Activated T-cell treated with anti-CD3 and anti-CD28 coated beads, Interleukin-2, amount 50 U/mL, for 72 hours (primary cell): ENCODE measurements at regions not wholly inside any gene's neighbourhood (a gene's known extent, or its start where the extent isn't known, plus 50 kb on each side); places are given as distances from the start of the nearest gene placed in this dataset.

Experiments
- ATAC-seq, 2 donors: fragments of 150-1000 bp; cut with Tn5 transposase; replicated peaks in 1 of 2; 2 replicates each; pipeline ENCODE4 v1.10.0; 2021; ENCODE audit warnings: moderate library complexity in 2 of 2, mild to moderate bottlenecking in 1 of 2
- DNase-seq, 2 donors: peaks; one replicate each; pipeline ENCODE4 v3.0.0; 2021 to 2022; ENCODE audit warnings: mixed read lengths in 1 of 2
- H3K27ac Mint-ChIP-seq: one replicate; pipeline ENCODE4 v1.8.0; 2022; ENCODE audit warnings: mild to moderate bottlenecking, moderate library complexity, mixed read lengths
- H3K27me3 Mint-ChIP-seq: one replicate; pipeline ENCODE4 v1.8.0; 2022; ENCODE audit warnings: low read depth, mixed read lengths
- H3K36me3 Mint-ChIP-seq, 2 donors: one replicate each; pipeline ENCODE4 v1.8.0; 2022; ENCODE audit warnings: mixed read lengths in 2 of 2, mild to moderate bottlenecking in 1 of 2; ENCODE audit not compliant: insufficient read depth in 2 of 2
- H3K4me1 Mint-ChIP-seq: one replicate; pipeline ENCODE4 v1.8.0; 2022; ENCODE audit warnings: low read depth, mixed read lengths
- H3K4me3 Mint-ChIP-seq, 2 donors: one replicate each; pipeline ENCODE4 v1.8.0; 2022; ENCODE audit warnings: mild to moderate bottlenecking in 2 of 2, mixed read lengths in 2 of 2, moderate library complexity in 2 of 2
- H3K9me3 Mint-ChIP-seq, 2 donors: one replicate each; pipeline ENCODE4 v1.8.0; 2022; ENCODE audit warnings: mixed read lengths in 2 of 2

GRCh38 chr2:56898986-56899385 lies 715.2 kb downstream of the CCDC85A start:
- no peaks in the 10 kb centered on the region for H3K27me3 Mint-ChIP-seq
- H3K36me3 Mint-ChIP-seq: no peaks in the 10 kb centered on the region
- H3K27ac Mint-ChIP-seq: no peak overlapping the region
- H3K9me3 Mint-ChIP-seq: peaks cover 4 to 8% of the 10 kb centered on the region in 2 donors
- no peak for DNase-seq
- H3K4me1 Mint-ChIP-seq: no peaks in the 10 kb centered on the region
- no peak for ATAC-seq
- H3K4me3 Mint-ChIP-seq: no peak overlapping the region

- Mint-ChIP-seq H3K4me1 (no peaks in the 10 kb centered on the region), H3K27me3 (no peaks in the 10 kb centered on the region)
These were observed 728.7 kb downstream of the CCDC85A start for GRCh38 chr2:56912490-56912889.

DNA sequence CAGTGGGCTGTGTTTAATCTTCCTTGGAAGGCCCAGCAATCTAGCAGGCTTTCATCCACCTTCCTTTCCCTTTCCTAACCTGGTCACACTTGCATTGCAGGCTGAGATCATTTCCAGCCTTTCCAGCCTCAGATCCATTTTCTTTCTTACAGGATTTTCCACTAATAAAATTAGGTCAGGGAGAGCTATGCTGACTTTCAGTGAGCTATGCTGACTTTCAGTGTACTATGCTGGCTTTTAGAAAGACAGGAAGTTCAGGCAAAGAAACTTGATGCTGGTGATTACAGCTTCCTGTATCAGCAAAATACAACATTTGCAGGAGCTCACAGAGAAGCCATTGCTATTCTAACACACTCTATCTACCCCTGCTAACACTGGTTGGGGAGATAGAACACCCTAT lies 735.0 kb downstream of the CCDC85A start:
- Mint-ChIP-seq H3K27ac (no peak overlapping the region), H3K9me3 (peaks cover 5 to 14% of the 10 kb centered on the region in 2 donors), H3K27me3 (no peaks in the 10 kb centered on the region), H3K36me3 (no peaks in the 10 kb centered on the region), H3K4me3 (no peak overlapping the region), H3K4me1 (no peaks in the 10 kb centered on the region)
- ATAC-seq (no peak), DNase-seq (no peak)

More at GRCh38 chr2:56912490-56912889, 728.7 kb downstream of the CCDC85A start:
- Mint-ChIP-seq H3K36me3 (no peaks in the 10 kb centered on the region), H3K4me3 (no peak overlapping the region), H3K9me3 (peaks cover 4 to 8% of the 10 kb centered on the region in 2 donors), H3K27ac (no peak overlapping the region)
- DNase-seq (no peak), ATAC-seq (no peak)

- Mint-ChIP-seq H3K27ac (no peak overlapping the region), H3K9me3 (peaks cover 6 to 13% of the 10 kb centered on the region in 2 donors), H3K36me3 (peaks cover 0 to 2% of the 10 kb centered on the region in 2 donors), H3K4me3 (no peak overlapping the region), H3K4me1 (no peaks in the 10 kb centered on the region), H3K27me3 (no peaks in the 10 kb centered on the region)
- no peak for DNase-seq
- ATAC-seq: no peak
These were observed 750.2 kb downstream of the CCDC85A start for GRCh38 chr2:56933976-56934375.

- H3K27me3 Mint-ChIP-seq: no peaks in the 10 kb centered on the region
- no peak overlapping the region for H3K4me3 Mint-ChIP-seq
- H3K27ac Mint-ChIP-seq: no peak overlapping the region
- DNase-seq (no peak), ATAC-seq (no peak)
- peaks cover 0 to 2% of the 10 kb centered on the region in 2 donors for H3K36me3 Mint-ChIP-seq
- no peaks in the 10 kb centered on the region for H3K4me1 Mint-ChIP-seq
- H3K9me3 Mint-ChIP-seq: peaks cover 6 to 9% of the 10 kb centered on the region in 2 donors
These were observed 751.1 kb downstream of the CCDC85A start for GRCh38 chr2:56934866-56935265.

DNA sequence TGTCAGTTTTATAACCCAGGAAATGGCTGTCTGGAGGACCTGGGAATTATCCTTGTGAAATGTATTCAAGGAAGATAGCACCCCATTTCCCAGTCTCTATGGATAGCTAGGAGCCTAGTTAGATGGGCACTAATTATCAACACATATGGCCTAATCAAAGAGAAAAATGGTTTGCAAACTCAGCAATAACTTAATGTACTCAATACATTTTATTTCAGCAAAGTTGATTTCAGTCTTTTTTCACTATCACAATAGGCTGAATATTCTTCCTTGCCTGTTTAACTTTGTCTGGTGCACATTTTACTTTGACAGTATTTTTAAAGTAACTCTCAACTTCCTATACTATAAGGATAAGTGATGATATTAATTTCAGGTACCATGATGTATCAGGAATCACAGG lies 756.3 kb downstream of the CCDC85A start:
- no peaks in the 10 kb centered on the region for H3K27me3 Mint-ChIP-seq
- DNase-seq: no peak
- H3K36me3 Mint-ChIP-seq: peaks cover 0 to 1% of the 10 kb centered on the region in 2 donors
- H3K4me1 Mint-ChIP-seq: no peaks in the 10 kb centered on the region
- H3K4me3 Mint-ChIP-seq: no peak overlapping the region
- ATAC-seq: no peak
- H3K9me3 Mint-ChIP-seq: peaks cover 1 to 13% of the 10 kb centered on the region in 2 donors
- H3K27ac Mint-ChIP-seq: no peak overlapping the region

GRCh38 chr2:56952871-56953270 lies 769.1 kb downstream of the CCDC85A start:
- Mint-ChIP-seq H3K27ac (no peak overlapping the region), H3K27me3 (no peaks in the 10 kb centered on the region), H3K4me3 (no peak overlapping the region), H3K4me1 (no peaks in the 10 kb centered on the region), H3K9me3 (peaks cover 16 to 20% of the 10 kb centered on the region in 2 donors), H3K36me3 (peaks cover 0 to 2% of the 10 kb centered on the region in 2 donors)
- no peak for DNase-seq
- no peak for ATAC-seq

- no peak for DNase-seq
- peaks cover 0 to 2% of the 10 kb centered on the region in 2 donors for H3K36me3 Mint-ChIP-seq
- ATAC-seq: no peak
- H3K27me3 Mint-ChIP-seq: no peaks in the 10 kb centered on the region
- H3K27ac Mint-ChIP-seq: no peak overlapping the region
- H3K4me3 Mint-ChIP-seq: no peak overlapping the region
- peaks cover 6 to 12% of the 10 kb centered on the region in 2 donors for H3K9me3 Mint-ChIP-seq
- H3K4me1 Mint-ChIP-seq: no peaks in the 10 kb centered on the region
These were observed 776.8 kb downstream of the CCDC85A start for GRCh38 chr2:56960581-56960980.

- H3K9me3 Mint-ChIP-seq: peaks cover 3 to 10% of the 10 kb centered on the region in 2 donors
- H3K4me3 Mint-ChIP-seq: no peak overlapping the region
- no peak overlapping the region for H3K27ac Mint-ChIP-seq
- H3K36me3 Mint-ChIP-seq: no peaks in the 10 kb centered on the region
- no peak for ATAC-seq
- H3K27me3 Mint-ChIP-seq: no peaks in the 10 kb centered on the region
- no peak for DNase-seq
- no peaks in the 10 kb centered on the region for H3K4me1 Mint-ChIP-seq
These were observed 778.9 kb downstream of the CCDC85A start for GRCh38 chr2:56962673-56963072.

GRCh38 chr2:56969513-56969912 lies 785.7 kb downstream of the CCDC85A start:
- ATAC-seq: no peak
- Mint-ChIP-seq H3K9me3 (peaks cover 8 to 9% of the 10 kb centered on the region in 2 donors), H3K27me3 (no peaks in the 10 kb centered on the region), H3K27ac (no peak overlapping the region), H3K36me3 (no peaks in the 10 kb centered on the region), H3K4me1 (no peaks in the 10 kb centered on the region), H3K4me3 (no peak overlapping the region)
- no peak for DNase-seq

DNA sequence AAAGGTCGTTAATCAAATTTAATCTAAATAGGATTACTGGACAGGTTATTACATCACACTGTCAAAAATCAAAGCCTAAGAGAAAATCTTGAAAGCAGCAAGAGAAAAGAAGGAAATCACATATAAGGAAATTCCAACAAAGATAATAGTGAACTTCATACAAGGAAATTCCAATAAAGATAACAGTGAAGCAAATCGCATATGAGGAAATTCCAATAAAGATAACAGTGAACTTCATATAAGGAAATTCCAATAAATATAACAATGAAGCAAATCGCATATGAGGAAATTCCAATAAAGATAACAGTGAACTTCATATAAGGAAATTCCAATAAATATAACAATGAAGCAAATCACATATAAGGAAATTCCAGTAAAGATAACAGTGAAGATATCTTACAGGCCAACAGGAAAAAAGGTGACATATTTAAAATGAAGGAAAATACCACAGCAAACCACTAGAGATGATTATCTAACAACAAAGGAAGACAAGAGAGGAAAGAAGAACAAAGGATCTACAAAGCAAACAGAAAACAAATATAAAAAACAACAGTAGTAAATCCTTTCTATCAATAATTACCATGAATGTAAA lies 787.7 kb downstream of the CCDC85A start:
- no peak overlapping the region for H3K27ac Mint-ChIP-seq
- H3K36me3 Mint-ChIP-seq: no peaks in the 10 kb centered on the region
- H3K4me3 Mint-ChIP-seq: no peak overlapping the region
- peaks cover 8 to 9% of the 10 kb centered on the region in 2 donors for H3K9me3 Mint-ChIP-seq
- H3K27me3 Mint-ChIP-seq: no peaks in the 10 kb centered on the region
- H3K4me1 Mint-ChIP-seq: no peaks in the 10 kb centered on the region
- ATAC-seq (no peak), DNase-seq (no peak)

GRCh38 chr2:56981554-56981953 lies 797.8 kb downstream of the CCDC85A start:
- no peak for ATAC-seq
- H3K27ac Mint-ChIP-seq: no peak overlapping the region
- peaks cover 4 to 14% of the 10 kb centered on the region in 2 donors for H3K9me3 Mint-ChIP-seq
- H3K36me3 Mint-ChIP-seq: peaks cover 0 to 2% of the 10 kb centered on the region in 2 donors
- H3K4me3 Mint-ChIP-seq: no peak overlapping the region
- no peaks in the 10 kb centered on the region for H3K4me1 Mint-ChIP-seq
- no peaks in the 10 kb centered on the region for H3K27me3 Mint-ChIP-seq
- no peak for DNase-seq

DNA sequence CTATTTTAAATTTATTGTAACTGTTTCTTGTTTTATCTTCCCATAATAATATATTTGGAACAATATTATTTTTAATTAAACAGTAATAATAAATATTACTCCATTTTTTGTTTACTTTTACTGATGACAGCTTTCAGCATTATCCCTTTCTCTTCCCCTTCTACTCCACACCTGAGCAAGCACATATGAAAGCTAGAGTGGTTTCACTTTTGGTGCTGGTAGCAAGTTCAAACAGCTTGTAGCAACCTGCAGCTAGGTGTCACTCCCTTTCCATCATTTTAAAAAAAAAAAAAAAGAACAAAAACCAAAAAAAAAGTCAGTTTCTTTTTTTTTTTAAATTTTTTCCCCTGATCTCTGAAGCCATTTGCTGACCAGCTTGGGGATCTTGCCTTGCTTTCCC lies 801.8 kb downstream of the CCDC85A start:
- Mint-ChIP-seq H3K27me3 (no peaks in the 10 kb centered on the region), H3K27ac (no peak overlapping the region), H3K4me1 (no peaks in the 10 kb centered on the region), H3K9me3 (peaks cover 4 to 8% of the 10 kb centered on the region in 2 donors), H3K4me3 (no peak overlapping the region), H3K36me3 (peaks cover 0 to 2% of the 10 kb centered on the region in 2 donors)
- DNase-seq (no peak), ATAC-seq (no peak)

DNA sequence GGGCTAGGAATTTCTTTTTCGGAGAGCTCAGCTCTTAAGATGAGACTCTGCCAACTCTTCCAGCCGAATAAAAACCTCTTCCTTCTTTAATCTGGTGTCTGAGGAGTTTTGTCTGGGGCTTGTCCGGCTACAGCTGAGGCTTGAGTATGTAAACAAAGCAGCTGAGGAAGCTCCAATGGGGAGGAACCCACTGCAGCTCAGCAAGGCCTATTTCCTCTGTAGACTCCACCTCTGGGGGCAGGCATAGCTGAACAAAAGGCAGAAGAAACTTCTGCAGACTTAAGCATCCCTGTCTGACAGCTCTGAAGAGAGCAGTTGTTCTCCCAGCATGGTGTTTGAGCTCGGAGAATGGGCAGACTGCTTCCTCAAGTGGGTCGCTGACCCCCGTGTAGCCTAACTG lies 838.7 kb downstream of the CCDC85A start:
- Mint-ChIP-seq H3K4me1 (no peaks in the 10 kb centered on the region), H3K27ac (no peak overlapping the region), H3K9me3 (peaks cover 8 to 12% of the 10 kb centered on the region in 2 donors), H3K27me3 (no peaks in the 10 kb centered on the region), H3K4me3 (no peak overlapping the region), H3K36me3 (peaks cover 1 to 6% of the 10 kb centered on the region in 2 donors)
- DNase-seq: no peak
- no peak for ATAC-seq
